GM12878 (cell line): ENCODE measurements at regions not wholly inside any gene's neighbourhood (a gene's known extent, or its start where the extent isn't known, plus 50 kb on each side); places are given as distances from the start of the nearest gene placed in this dataset.

Source experiments
- ATAC-seq: fragments of 200-7000 bp; cut with Tn5 transposase; 3 replicates; pipeline ENCODE4 v1.9.1; 2020; ENCODE audit warnings: mild to moderate bottlenecking, moderate library complexity
- BruUV-seq: library from RNA; stranded (reverse); fragments of 400-500 nt; replicated peaks from 2 replicates; lab custom pipeline; 2021; lab: Mats Ljungman, UMichigan
- CTCF ChIA-PET: fragments of 300-600 bp; sonication (Branson Sonifier 250); formaldehyde crosslinking; extraction: SDS; loops from one replicate; lab custom pipeline; 2021; ENCODE audit warnings: inconsistent platforms; lab: Yijun Ruan, JAX
- POLR2A ChIA-PET: fragments of 350-600 bp; formaldehyde crosslinking; extraction: SDS; loops from one replicate; lab custom pipeline; 2021; ENCODE audit warnings: inconsistent platforms; lab: Charles Lee
- RAD21 ChIA-PET: fragments of 300-600 bp; sonication (Branson Sonifier 250); formaldehyde crosslinking; loops from one replicate; lab custom pipeline; 2023; ENCODE audit warnings: antibody characterized with exemption; ENCODE audit not compliant: unreplicated experiment; lab: Charles Lee
- SMC1A ChIA-PET: fragments of 300-600 bp; sonication (Branson Sonifier 250); formaldehyde crosslinking; loops from one replicate; lab custom pipeline; 2023; ENCODE audit not compliant: unreplicated experiment, uncharacterized antibody; lab: Charles Lee
- DNase-seq: peaks from one replicate; pipeline ENCODE4 v3.0.0-alpha.2; 2011; ENCODE audit warnings: low read depth, low spot score
- FAIRE-seq: peaks from 3 replicates; lab custom pipeline; 2011; peaks lifted over from hg19 to GRCh38; lab: Jason Lieb, UNC
- H2AFZ ChIP-seq: 2 replicates; pipeline ENCODE4 v1.6.0; 2011; ENCODE audit warnings: low read depth, low read length, control low read depth; ENCODE audit not compliant: control insufficient read depth
- H3K27ac ChIP-seq: 2 replicates; pipeline ENCODE4 v1.5.1; 2011; ENCODE audit warnings: control low read depth; ENCODE audit not compliant: control insufficient read depth, insufficient read depth
- H3K27me3 ChIP-seq, 2 experiments: replicated peaks in 1 of 2; 2 replicates each; pipeline versions ENCODE4 v1.6.0 to v1.6.1; 2011; ENCODE audit warnings: low read length in 1 of 2; ENCODE audit not compliant: control insufficient read depth in 2 of 2, insufficient read depth in 2 of 2
- H3K36me3 ChIP-seq, 2 experiments: 2 replicates each; pipeline ENCODE4 v1.5.1; 2011; ENCODE audit warnings: low read length in 1 of 2; ENCODE audit not compliant: control insufficient read depth in 2 of 2, insufficient read depth in 2 of 2
- H3K4me1 ChIP-seq: 2 replicates; pipeline ENCODE4 v1.6.1; 2011; ENCODE audit warnings: mild to moderate bottlenecking, low read length, moderate library complexity, mixed read lengths; ENCODE audit not compliant: control insufficient read depth, insufficient read depth
- H3K4me2 ChIP-seq: 2 replicates; pipeline ENCODE4 v1.6.0; 2011; ENCODE audit warnings: control low read depth; ENCODE audit not compliant: control insufficient read depth, insufficient read depth
- H3K4me3 ChIP-seq: fragments of 200-600 bp; sonication (generic); 2 replicates; pipeline ENCODE4 v1.5.1; 2016
- H3K79me2 ChIP-seq: 2 replicates; pipeline ENCODE4 v1.6.0; 2011; ENCODE audit warnings: low read length; ENCODE audit not compliant: control insufficient read depth, insufficient read depth
- H3K9ac ChIP-seq: 2 replicates; pipeline ENCODE4 v1.8.0; 2011; ENCODE audit warnings: low read length, control low read depth, mixed read lengths; ENCODE audit not compliant: control insufficient read depth, insufficient read depth
- H3K9me3 ChIP-seq: replicated peaks from 3 replicates; pipeline ENCODE4 v1.5.1; 2011; ENCODE audit warnings: mild to moderate bottlenecking, low read length; ENCODE audit not compliant: control insufficient read depth, insufficient read depth
- H4K20me1 ChIP-seq: 2 replicates; pipeline ENCODE4 v1.6.0; 2011; ENCODE audit not compliant: control insufficient read depth, insufficient read depth
- BRCA1 ChIP-seq: IDR thresholded peaks from 2 replicates; pipeline ENCODE4 v1.6.1; 2011; ENCODE audit warnings: low read depth, low read length, improper control_type of control experiment
- CEBPZ ChIP-seq: fragments of 150-350 bp; IDR thresholded peaks from 2 replicates; pipeline ENCODE4 v1.6.1; 2016; ENCODE audit warnings: low read depth, low read length
- FOXM1 ChIP-seq: IDR thresholded peaks from 2 replicates; pipeline ENCODE4 v1.6.1; 2012; ENCODE audit warnings: low read depth, mild to moderate bottlenecking, inconsistent platforms, low read length, moderate library complexity
- JUND ChIP-seq: IDR thresholded peaks from 2 replicates; pipeline ENCODE4 v1.6.1; 2012; ENCODE audit warnings: low read depth, mild to moderate bottlenecking, low read length, improper control_type of control experiment, moderate library complexity
- MEF2A ChIP-seq: IDR thresholded peaks from 2 replicates; pipeline ENCODE4 v1.6.1; 2011; ENCODE audit warnings: low read depth, mild to moderate bottlenecking, low read length, moderate library complexity; ENCODE audit not compliant: insufficient read depth
- MXI1 ChIP-seq: fragments of 150-350 bp; IDR thresholded peaks from 2 replicates; pipeline ENCODE4 v1.6.1; 2011; ENCODE audit warnings: low read depth, mild to moderate bottlenecking, inconsistent platforms, low read length, improper control_type of control experiment
- NR2C1 ChIP-seq: fragments of 450-650 bp; IDR thresholded peaks from 2 replicates; pipeline ENCODE4 v1.6.1; 2017; ENCODE audit warnings: antibody characterized with exemption, mild to moderate bottlenecking, moderate library complexity
- NRF1 ChIP-seq: conservative IDR thresholded peaks from 2 replicates; pipeline ENCODE4 v1.6.1; 2011; ENCODE audit warnings: mild to moderate bottlenecking, low read depth, low read length, improper control_type of control experiment
- PML ChIP-seq: IDR thresholded peaks from 2 replicates; pipeline ENCODE4 v1.6.1; 2012; ENCODE audit warnings: low read length, inconsistent platforms
- POLR2AphosphoS2 ChIP-seq: IDR thresholded peaks from 2 replicates; pipeline ENCODE4 v1.6.1; 2011; ENCODE audit warnings: low read depth, mild to moderate bottlenecking, low read length, improper control_type of control experiment, moderate library complexity
- POLR2AphosphoS5 ChIP-seq: IDR thresholded peaks from 2 replicates; pipeline ENCODE4 v1.6.1; 2011; ENCODE audit warnings: mild to moderate bottlenecking, low read length, inconsistent platforms
- RAD21 ChIP-seq: IDR thresholded peaks from 2 replicates; pipeline ENCODE4 v1.6.1; 2011; ENCODE audit warnings: mild to moderate bottlenecking, low read depth, low read length, moderate library complexity; ENCODE audit not compliant: insufficient read depth
- RUNX3 ChIP-seq: IDR thresholded peaks from 2 replicates; pipeline ENCODE4 v1.6.1; 2012; ENCODE audit warnings: low read length, inconsistent platforms
- SREBF1 ChIP-seq: IDR thresholded peaks from 2 replicates; pipeline ENCODE4 v1.6.1; 2012; ENCODE audit warnings: mild to moderate bottlenecking, low read length
- TBL1XR1 ChIP-seq: IDR thresholded peaks from 2 replicates; pipeline ENCODE4 v1.6.1; 2012; ENCODE audit warnings: low read depth, low read length, improper control_type of control experiment
- TCF3 ChIP-seq: IDR thresholded peaks from 2 replicates; pipeline ENCODE4 v1.6.1; 2012; ENCODE audit warnings: low read depth, mild to moderate bottlenecking, low read length, borderline replicate concordance; ENCODE audit not compliant: insufficient read depth
- TCF7 ChIP-seq: IDR thresholded peaks from 2 replicates; pipeline ENCODE4 v1.6.1; 2014; ENCODE audit warnings: antibody characterized with exemption, borderline replicate concordance
- ZBTB33 ChIP-seq: fragments of 450-650 bp; IDR thresholded peaks from 2 replicates; pipeline ENCODE4 v1.6.1; 2017; ENCODE audit warnings: mild to moderate bottlenecking
- WGBS: methylation state at CpG from one replicate; pipeline ENCODE4 v1.1.6; 2016; ENCODE audit warnings: low lambda C conversion rate; ENCODE audit not compliant: insufficient replicate concordance, insufficient coverage; ENCODE audit errors: missing lambda C conversion rate; 5-methylcytosine and 5-hydroxymethylcytosine counted together
- in situ Hi-C: fragments of 300-500 bp; cut with MboI; formaldehyde crosslinking; loops from 9 replicates; pipeline ENCODE4 v1.14.3; 2018; ENCODE audit warnings: mixed read lengths
- intact Hi-C: fragments of 100-400 bp; cut with micrococcal nuclease; formaldehyde crosslinking; loops from one replicate; pipeline ENCODE4 v1.14.2; 2022; ENCODE audit not compliant: unreplicated experiment

- Histone ChIP-seq H3K4me2 (peak overlapping the region; percentile 87), H3K9me3 (no peaks in the 10 kb centered on the region)
- CTCF ChIA-PET, result no interaction called here
Observed at GRCh38 chr3:177441276-177441812, 244.1 kb upstream of the TBL1XR1 start.

More at GRCh38 chr3:177441276-177441812, 244.1 kb upstream of the TBL1XR1 start:
- SMC1A ChIA-PET, result interaction anchor here (0.9 kb wide), 1 partner anchor 71 kb away, joined by 3 read pairs; no protein-coding TSS in a partner anchor
- no peaks in the 10 kb centered on the region for H3K36me3 ChIP-seq
- H3K79me2 ChIP-seq, result no peaks in the 10 kb centered on the region
- no peak overlapping the region for H3K4me3 ChIP-seq
- RAD21 ChIA-PET, result no interaction called here
- in situ Hi-C loops, result no loop called here
- no peaks in the 10 kb centered on the region for H3K27me3 ChIP-seq
- peaks cover 18% of the 10 kb centered on the region for H3K4me1 ChIP-seq
- no peak for TF ChIP-seq SREBF1
- no peak for TF ChIP-seq NRF1
- TF ChIP-seq MEF2A, result no peak
- TF ChIP-seq POLR2AphosphoS5, result no peak
- TF ChIP-seq BRCA1, result no peak
- no peak for TF ChIP-seq ZBTB33
- no peak for TF ChIP-seq RUNX3
- TF ChIP-seq TCF3, result no peak
- TF ChIP-seq TBL1XR1, result no peak
- TF ChIP-seq PML, result no peak
- TF ChIP-seq JUND, result no peak
- no peak for TF ChIP-seq POLR2AphosphoS2
- TF ChIP-seq TCF7, result no peak
- no peak for TF ChIP-seq NR2C1
- no peak for TF ChIP-seq FOXM1
- TF ChIP-seq MXI1, result no peak
- TF ChIP-seq RAD21, result no peak
- no peak for TF ChIP-seq CEBPZ
- TF ChIP-seq, all 136 proteins: peak for 0
- ATAC-seq, result no peak
- DNase-seq, result no peak
- Histone ChIP-seq H2AFZ (peak overlapping the region; percentile 52; the same call in 1 of the 2 replicates), H4K20me1 (no peaks in the 10 kb centered on the region), H3K27ac (peak overlapping the region; percentile 38), H3K9ac (no peak overlapping the region)
- intact Hi-C loops, result loop anchor here (5.0 kb wide), 1 partner anchor 84 kb away; no protein-coding TSS in a partner anchor
- FAIRE-seq, result no peak
- 89% methylated on average over 1 of the region's 1 CpG for WGBS
- POLR2A ChIA-PET, result no interaction called here
- no TSS peak for BruUV-seq
